ENCODE measurements at regions not wholly inside any gene's neighbourhood (a gene's known extent, or its start where the extent isn't known, plus 50 kb on each side); places are given as distances from the start of the nearest gene placed in this dataset.

DNA sequence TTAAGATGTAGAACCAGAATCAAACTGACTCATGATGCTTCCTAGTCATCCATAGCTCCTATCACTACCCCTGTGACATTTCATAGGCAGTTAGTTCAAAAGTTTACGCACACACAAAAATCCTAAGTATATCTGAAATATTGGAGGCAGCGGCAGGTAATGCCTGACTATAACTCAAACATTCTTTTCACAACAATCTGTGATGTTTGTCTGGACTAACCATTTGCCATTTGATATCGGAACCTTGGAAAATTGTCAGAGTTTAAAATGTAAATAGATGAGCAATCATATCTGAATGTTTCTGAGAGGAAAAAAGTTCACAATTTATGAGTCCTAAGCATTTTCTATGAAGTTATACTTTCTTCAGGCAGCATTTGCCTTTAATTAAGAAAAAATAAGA lies 1078.2 kb downstream of the EPHA7 start:
- H3K4me3 Mint-ChIP-seq (ENCODE audit: unreplicated experiment) = no peak overlapping the region
- H3K27me3 Mint-ChIP-seq (ENCODE audit: insufficient read depth, unreplicated experiment) = no peaks in the 10 kb centered on the region
- H3K9me3 ChIP-seq = no peaks in the 10 kb centered on the region
- POLR2A ChIA-PET = no interaction called here
- TF ChIP-seq, protein P1, sequence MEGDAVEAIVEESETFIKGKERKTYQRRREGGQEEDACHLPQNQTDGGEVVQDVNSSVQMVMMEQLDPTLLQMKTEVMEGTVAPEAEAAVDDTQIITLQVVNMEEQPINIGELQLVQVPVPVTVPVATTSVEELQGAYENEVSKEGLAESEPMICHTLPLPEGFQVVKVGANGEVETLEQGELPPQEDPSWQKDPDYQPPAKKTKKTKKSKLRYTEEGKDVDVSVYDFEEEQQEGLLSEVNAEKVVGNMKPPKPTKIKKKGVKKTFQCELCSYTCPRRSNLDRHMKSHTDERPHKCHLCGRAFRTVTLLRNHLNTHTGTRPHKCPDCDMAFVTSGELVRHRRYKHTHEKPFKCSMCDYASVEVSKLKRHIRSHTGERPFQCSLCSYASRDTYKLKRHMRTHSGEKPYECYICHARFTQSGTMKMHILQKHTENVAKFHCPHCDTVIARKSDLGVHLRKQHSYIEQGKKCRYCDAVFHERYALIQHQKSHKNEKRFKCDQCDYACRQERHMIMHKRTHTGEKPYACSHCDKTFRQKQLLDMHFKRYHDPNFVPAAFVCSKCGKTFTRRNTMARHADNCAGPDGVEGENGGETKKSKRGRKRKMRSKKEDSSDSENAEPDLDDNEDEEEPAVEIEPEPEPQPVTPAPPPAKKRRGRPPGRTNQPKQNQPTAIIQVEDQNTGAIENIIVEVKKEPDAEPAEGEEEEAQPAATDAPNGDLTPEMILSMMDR (IDR thresholded peaks at IDR 0.05; ENCODE audit: insufficient read depth in 1 of 2, low read depth in 1 of 2, low read length in 1 of 2, severe bottlenecking in 1 of 2, unreplicated experiment in 1 of 2) = no peak
- no TSS peak for BruUV-seq (replicated peaks)
- H3K36me3 Mint-ChIP-seq (ENCODE audit: insufficient read depth, unreplicated experiment) = no peaks in the 10 kb centered on the region
- no peaks in the 10 kb centered on the region for H3K4me1 ChIP-seq
- intact Hi-C loops (cut with micrococcal nuclease; ENCODE audit: unreplicated experiment) = no loop called here
- no peak for DNase-seq
- H3K27ac Mint-ChIP-seq (ENCODE audit: unreplicated experiment) = no peak overlapping the region
- CTCF ChIA-PET = no interaction called here
- no peak overlapping the region for H3K4me3 ChIP-seq (ENCODE audit: low read depth, low read length)
- no peaks in the 10 kb centered on the region for H3K36me3 ChIP-seq (ENCODE audit: control insufficient read depth, insufficient read depth, low read length)
- H3K27me3 ChIP-seq (replicated peaks; ENCODE audit: control insufficient read depth, insufficient read depth, low read length) = no peaks in the 10 kb centered on the region
- H3K9me3 Mint-ChIP-seq (ENCODE audit: unreplicated experiment) = no peaks in the 10 kb centered on the region
- H3K4me1 Mint-ChIP-seq (ENCODE audit: low read depth, unreplicated experiment) = no peaks in the 10 kb centered on the region

DNA sequence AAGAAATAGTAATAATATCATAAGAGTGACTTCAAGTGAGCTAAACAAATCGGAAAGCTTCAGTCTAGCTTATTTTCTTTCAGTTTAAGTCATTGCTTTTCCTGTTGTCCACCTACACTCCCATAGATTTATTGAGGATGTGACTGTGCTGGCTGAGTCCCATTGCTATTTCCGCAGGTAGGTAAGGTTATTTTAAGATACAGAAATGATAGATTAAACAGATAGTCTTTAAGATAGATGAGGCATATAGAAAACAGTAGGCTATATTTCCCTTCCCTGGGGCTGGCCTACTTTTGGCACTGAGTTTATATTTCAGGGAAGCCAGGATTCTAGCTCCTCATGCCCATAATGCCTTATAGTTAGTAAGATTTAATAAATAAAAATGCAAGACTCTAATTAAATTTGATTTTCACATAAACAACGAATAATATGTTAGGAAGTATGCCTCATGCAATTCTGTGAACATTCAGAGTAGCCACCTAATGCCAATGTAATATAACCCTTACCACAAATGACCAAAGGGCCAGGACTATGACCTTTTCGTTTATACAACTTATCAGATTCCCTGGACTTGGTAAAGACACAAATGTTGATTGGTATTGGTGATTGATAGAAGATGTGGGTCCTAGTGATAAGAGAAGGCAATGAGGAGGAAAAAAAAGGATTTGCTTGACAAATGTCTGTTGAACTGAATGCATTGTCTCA lies 1079.3 kb downstream of the EPHA7 start:
- no peak for DNase-seq
- Mint-ChIP-seq H3K4me3 (ENCODE audit: unreplicated experiment) (no peak overlapping the region), H3K9me3 (ENCODE audit: unreplicated experiment) (no peaks in the 10 kb centered on the region), H3K36me3 (ENCODE audit: insufficient read depth, unreplicated experiment) (no peaks in the 10 kb centered on the region), H3K27ac (ENCODE audit: unreplicated experiment) (no peak overlapping the region), H3K27me3 (ENCODE audit: insufficient read depth, unreplicated experiment) (no peaks in the 10 kb centered on the region), H3K4me1 (ENCODE audit: low read depth, unreplicated experiment) (no peaks in the 10 kb centered on the region)
- POLR2A ChIA-PET = no interaction called here
- CTCF ChIA-PET = no interaction called here
- intact Hi-C loops (cut with micrococcal nuclease; ENCODE audit: unreplicated experiment) = no loop called here
- BruUV-seq (replicated peaks) = no TSS peak
- H3K36me3 ChIP-seq (ENCODE audit: control insufficient read depth, insufficient read depth, low read length) = no peaks in the 10 kb centered on the region
- no peak overlapping the region for H3K4me3 ChIP-seq (ENCODE audit: low read depth, low read length)
- no peaks in the 10 kb centered on the region for H3K9me3 ChIP-seq
- TF ChIP-seq, protein P1 (IDR thresholded peaks at IDR 0.05; ENCODE audit: insufficient read depth in 1 of 2, low read depth in 1 of 2, low read length in 1 of 2, severe bottlenecking in 1 of 2, unreplicated experiment in 1 of 2) = no peak
- no peaks in the 10 kb centered on the region for H3K27me3 ChIP-seq (replicated peaks; ENCODE audit: control insufficient read depth, insufficient read depth, low read length)
- no peaks in the 10 kb centered on the region for H3K4me1 ChIP-seq

DNA sequence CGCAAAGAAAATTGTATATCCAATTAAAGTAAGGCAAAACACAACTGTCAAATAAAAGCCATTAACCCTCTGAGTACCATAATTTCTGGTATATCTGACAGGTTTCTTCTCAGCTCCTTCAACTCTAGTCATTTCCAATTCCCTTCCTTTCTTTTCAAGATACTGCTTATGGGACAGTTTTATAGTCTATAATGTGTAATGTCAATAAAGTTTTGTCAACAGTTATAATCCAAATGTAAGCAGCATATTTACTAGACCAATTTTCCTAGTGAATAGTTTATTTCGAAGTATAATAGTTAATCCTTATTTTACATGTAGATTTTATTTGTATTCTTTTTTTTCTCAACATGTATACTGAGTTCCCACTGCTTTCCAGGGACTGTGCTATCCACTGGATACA lies 1081.8 kb downstream of the EPHA7 start:
- Mint-ChIP-seq H3K27me3 (ENCODE audit: insufficient read depth, unreplicated experiment) (no peaks in the 10 kb centered on the region), H3K9me3 (ENCODE audit: unreplicated experiment) (no peaks in the 10 kb centered on the region), H3K36me3 (ENCODE audit: insufficient read depth, unreplicated experiment) (no peaks in the 10 kb centered on the region), H3K27ac (ENCODE audit: unreplicated experiment) (no peak overlapping the region), H3K4me1 (ENCODE audit: low read depth, unreplicated experiment) (no peaks in the 10 kb centered on the region), H3K4me3 (ENCODE audit: unreplicated experiment) (no peak overlapping the region)
- Histone ChIP-seq H3K36me3 (ENCODE audit: control insufficient read depth, insufficient read depth, low read length) (no peaks in the 10 kb centered on the region), H3K9me3 (no peaks in the 10 kb centered on the region), H3K27me3 (replicated peaks; ENCODE audit: control insufficient read depth, insufficient read depth, low read length) (no peaks in the 10 kb centered on the region), H3K4me1 (no peaks in the 10 kb centered on the region), H3K4me3 (ENCODE audit: low read depth, low read length) (no peak overlapping the region)
- intact Hi-C loops (cut with micrococcal nuclease; ENCODE audit: unreplicated experiment) = no loop called here
- DNase-seq = no peak
- BruUV-seq (replicated peaks) = no TSS peak
- POLR2A ChIA-PET = no interaction called here
- TF ChIP-seq, protein P1 (IDR thresholded peaks at IDR 0.05; ENCODE audit: insufficient read depth in 1 of 2, low read depth in 1 of 2, low read length in 1 of 2, severe bottlenecking in 1 of 2, unreplicated experiment in 1 of 2) = no peak
- CTCF ChIA-PET = no interaction called here

All from Caco-2 (cell line).